ENCODE measurements at regions not wholly inside any gene's neighbourhood (a gene's known extent, or its start where the extent isn't known, plus 50 kb on each side); places are given as distances from the start of the nearest gene placed in this dataset.

DNA sequence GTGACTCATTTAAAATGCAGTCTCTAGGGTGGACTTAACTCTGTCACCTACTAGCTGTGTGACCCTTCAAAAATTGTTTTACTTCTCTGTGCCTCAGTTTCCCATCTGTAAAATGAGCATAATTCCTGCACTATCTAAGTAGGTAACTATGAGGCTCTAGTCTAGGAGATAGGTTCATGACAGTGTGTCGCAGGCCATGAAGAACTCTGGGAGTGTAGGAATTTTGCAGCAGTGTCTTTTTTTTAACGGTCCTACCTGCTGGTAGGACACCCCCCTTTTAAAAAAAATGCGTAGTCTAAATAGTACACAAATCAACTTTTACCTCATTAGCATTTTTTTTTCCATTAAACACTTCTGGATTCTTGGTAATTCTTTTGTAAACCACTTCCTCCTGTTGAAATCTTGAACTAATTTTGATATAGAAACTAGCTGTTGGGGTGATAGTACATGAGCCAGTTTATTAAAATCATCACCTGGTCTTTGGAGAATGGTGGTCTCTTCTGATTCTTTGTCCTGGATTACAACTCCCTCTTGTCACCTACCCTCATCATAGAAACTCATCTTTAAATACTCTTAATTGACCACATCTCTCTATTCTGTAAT is 86.0 kb upstream of the SLC38A2 start:
- no TSS peak for BruUV-seq (replicated peaks)

DNA sequence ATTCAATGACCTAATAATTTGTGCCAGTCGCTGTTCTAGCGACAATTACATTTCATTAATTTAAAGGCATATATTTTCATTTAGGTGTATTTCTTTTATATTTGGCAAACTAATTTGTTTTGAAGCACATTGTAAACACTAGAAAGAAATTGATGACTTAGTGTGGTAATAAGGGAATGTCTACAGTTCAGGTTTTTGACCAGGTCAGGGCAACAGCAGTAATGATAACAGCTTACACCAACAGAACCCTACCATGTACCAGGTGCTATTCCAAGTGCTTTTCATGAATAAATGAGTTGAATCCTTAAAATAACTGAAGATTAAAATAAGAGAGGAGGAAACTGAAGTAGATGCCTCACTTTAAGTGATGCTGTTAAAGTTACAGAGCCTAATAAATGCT is 85.4 kb upstream of the SLC38A2 start:
- CTCF ChIA-PET = no interaction called here
- H3K27ac Mint-ChIP-seq (ENCODE audit: unreplicated experiment) = no peak overlapping the region
- BruUV-seq (replicated peaks) = no TSS peak
- TF ChIP-seq, protein P1, sequence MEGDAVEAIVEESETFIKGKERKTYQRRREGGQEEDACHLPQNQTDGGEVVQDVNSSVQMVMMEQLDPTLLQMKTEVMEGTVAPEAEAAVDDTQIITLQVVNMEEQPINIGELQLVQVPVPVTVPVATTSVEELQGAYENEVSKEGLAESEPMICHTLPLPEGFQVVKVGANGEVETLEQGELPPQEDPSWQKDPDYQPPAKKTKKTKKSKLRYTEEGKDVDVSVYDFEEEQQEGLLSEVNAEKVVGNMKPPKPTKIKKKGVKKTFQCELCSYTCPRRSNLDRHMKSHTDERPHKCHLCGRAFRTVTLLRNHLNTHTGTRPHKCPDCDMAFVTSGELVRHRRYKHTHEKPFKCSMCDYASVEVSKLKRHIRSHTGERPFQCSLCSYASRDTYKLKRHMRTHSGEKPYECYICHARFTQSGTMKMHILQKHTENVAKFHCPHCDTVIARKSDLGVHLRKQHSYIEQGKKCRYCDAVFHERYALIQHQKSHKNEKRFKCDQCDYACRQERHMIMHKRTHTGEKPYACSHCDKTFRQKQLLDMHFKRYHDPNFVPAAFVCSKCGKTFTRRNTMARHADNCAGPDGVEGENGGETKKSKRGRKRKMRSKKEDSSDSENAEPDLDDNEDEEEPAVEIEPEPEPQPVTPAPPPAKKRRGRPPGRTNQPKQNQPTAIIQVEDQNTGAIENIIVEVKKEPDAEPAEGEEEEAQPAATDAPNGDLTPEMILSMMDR (IDR thresholded peaks at IDR 0.05; ENCODE audit: unreplicated experiment) = no peak
- DNase-seq = no peak
- no peak overlapping the region for H3K4me3 Mint-ChIP-seq (ENCODE audit: low read depth, unreplicated experiment)
- H3K9me3 Mint-ChIP-seq (ENCODE audit: low read depth, unreplicated experiment) = no peaks in the 10 kb centered on the region
- H3K36me3 Mint-ChIP-seq (ENCODE audit: insufficient read depth, unreplicated experiment) = peaks cover 7% of the 10 kb centered on the region
- H3K4me1 Mint-ChIP-seq (ENCODE audit: low read depth, unreplicated experiment) = peaks cover 65% of the 10 kb centered on the region
- intact Hi-C loops (cut with micrococcal nuclease; ENCODE audit: unreplicated experiment) = no loop called here
- no peaks in the 10 kb centered on the region for H3K27me3 Mint-ChIP-seq (ENCODE audit: unreplicated experiment)

More for the DNA sequence above, 86.0 kb upstream of the SLC38A2 start:
- intact Hi-C loops (cut with micrococcal nuclease; ENCODE audit: unreplicated experiment) = no loop called here
- TF ChIP-seq, protein P1 (IDR thresholded peaks at IDR 0.05; ENCODE audit: unreplicated experiment) = no peak
- H3K9me3 Mint-ChIP-seq (ENCODE audit: low read depth, unreplicated experiment) = no peaks in the 10 kb centered on the region
- CTCF ChIA-PET = no interaction called here
- H3K4me3 Mint-ChIP-seq (ENCODE audit: low read depth, unreplicated experiment) = no peak overlapping the region
- H3K4me1 Mint-ChIP-seq (ENCODE audit: low read depth, unreplicated experiment) = peaks cover 59% of the 10 kb centered on the region
- H3K27ac Mint-ChIP-seq (ENCODE audit: unreplicated experiment) = peak overlapping the region; percentile 46
- H3K27me3 Mint-ChIP-seq (ENCODE audit: unreplicated experiment) = no peaks in the 10 kb centered on the region
- peaks cover 7% of the 10 kb centered on the region for H3K36me3 Mint-ChIP-seq (ENCODE audit: insufficient read depth, unreplicated experiment)
- no peak for DNase-seq

DNA sequence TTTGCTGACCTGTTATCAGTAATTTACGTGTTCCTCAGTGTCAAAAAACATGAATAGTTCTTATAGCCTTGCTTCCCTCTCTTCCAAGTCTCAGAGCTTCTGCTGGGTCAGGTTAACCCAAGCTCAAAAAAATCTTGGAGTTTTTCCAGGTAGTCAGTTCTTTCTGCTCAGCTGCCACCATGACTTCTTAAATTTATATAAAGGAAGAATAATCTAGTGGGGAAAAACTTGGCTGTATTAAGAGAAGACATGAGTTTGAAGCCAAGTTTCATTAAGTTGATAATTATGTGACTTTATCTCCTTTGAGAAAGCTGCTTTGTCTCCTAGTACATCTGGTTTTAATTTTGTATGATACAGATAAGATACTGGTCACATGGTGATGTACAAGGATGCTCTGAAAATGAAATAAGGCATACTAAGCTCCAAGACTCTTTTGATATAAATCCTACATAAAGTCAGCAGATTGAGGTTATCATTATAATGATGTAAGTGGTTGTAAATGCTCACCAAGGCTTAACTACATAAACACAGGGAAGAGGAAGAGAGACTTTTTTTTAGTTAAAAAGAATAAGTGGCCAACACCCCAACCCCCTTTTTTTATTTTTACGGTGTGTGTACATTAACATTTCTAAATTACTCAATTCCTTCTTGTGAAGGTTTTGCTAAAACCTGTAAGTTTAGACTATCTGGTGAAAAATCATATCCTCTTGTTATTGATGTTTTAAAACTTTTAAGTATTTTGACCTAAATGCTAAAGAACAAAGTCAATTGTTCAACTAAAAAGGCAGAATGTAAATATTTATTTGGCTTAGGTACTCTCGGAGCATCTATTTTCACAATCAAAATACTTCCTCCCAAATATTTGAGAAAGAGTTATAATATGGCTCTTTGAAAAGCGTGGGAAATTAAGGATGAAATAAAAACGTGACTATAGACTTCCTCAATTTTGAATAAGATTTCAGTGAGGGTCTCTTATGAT is 84.1 kb upstream of the SLC38A2 start:
- CTCF ChIA-PET = interaction anchor here (0.8 kb wide), 1 partner anchor 28 kb away, joined by 3 read pairs; no protein-coding TSS in a partner anchor
- Mint-ChIP-seq H3K36me3 (ENCODE audit: insufficient read depth, unreplicated experiment) (peaks cover 7% of the 10 kb centered on the region), H3K4me3 (ENCODE audit: low read depth, unreplicated experiment) (peak overlapping the region; percentile 45), H3K4me1 (ENCODE audit: low read depth, unreplicated experiment) (peaks cover 74% of the 10 kb centered on the region), H3K27me3 (ENCODE audit: unreplicated experiment) (no peaks in the 10 kb centered on the region), H3K9me3 (ENCODE audit: low read depth, unreplicated experiment) (no peaks in the 10 kb centered on the region), H3K27ac (ENCODE audit: unreplicated experiment) (peak overlapping the region; percentile 77)
- DNase-seq = no peak
- intact Hi-C loops (cut with micrococcal nuclease; ENCODE audit: unreplicated experiment) = no loop called here
- TF ChIP-seq, protein P1 (IDR thresholded peaks at IDR 0.05; ENCODE audit: unreplicated experiment) = no peak
- TSS peak; percentile 41 for BruUV-seq (replicated peaks)

DNA sequence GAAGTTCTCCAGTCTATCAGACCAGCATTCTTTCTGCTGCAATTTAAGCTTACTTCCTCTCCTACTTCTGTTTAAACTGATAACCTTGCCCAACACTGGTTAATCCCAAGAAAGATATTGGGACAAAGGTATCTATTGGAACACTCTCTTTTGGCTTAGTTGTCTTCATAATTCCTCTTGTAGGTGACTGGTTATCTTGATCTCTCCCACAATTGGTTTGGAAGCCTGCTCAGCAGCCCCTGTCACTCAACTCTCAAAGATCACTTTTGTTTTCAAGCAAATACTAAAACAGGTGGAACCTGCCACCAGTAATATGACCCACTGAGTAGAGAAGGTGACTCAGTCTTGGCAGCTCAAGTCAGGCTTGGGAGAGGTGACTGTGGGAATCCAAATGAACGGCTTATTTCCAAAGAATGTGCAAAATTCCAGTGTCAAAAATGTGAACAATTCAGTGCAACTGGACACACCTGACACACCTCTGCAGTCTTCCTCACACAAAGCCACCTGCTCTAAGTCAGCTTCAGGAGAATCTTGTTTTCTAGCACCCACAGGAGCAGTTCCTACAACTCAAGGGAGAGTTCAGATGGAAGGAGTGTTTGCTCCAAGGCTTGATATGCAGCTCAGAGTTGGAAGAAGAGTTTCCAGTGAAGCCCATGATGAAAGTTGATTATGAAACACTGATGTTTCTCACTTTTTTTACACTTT is 83.2 kb upstream of the SLC38A2 start:
- H3K27me3 Mint-ChIP-seq (ENCODE audit: unreplicated experiment) = no peaks in the 10 kb centered on the region
- peaks cover 7% of the 10 kb centered on the region for H3K36me3 Mint-ChIP-seq (ENCODE audit: insufficient read depth, unreplicated experiment)
- intact Hi-C loops (cut with micrococcal nuclease; ENCODE audit: unreplicated experiment) = no loop called here
- DNase-seq = peak; percentile 53
- CTCF ChIA-PET = interaction anchor here (0.8 kb wide), 1 partner anchor 29 kb away, joined by 3 read pairs; no protein-coding TSS in a partner anchor
- H3K9me3 Mint-ChIP-seq (ENCODE audit: low read depth, unreplicated experiment) = no peaks in the 10 kb centered on the region
- peaks cover 73% of the 10 kb centered on the region for H3K4me1 Mint-ChIP-seq (ENCODE audit: low read depth, unreplicated experiment)
- H3K27ac Mint-ChIP-seq (ENCODE audit: unreplicated experiment) = peak overlapping the region; percentile 77
- TF ChIP-seq, protein P1 (IDR thresholded peaks at IDR 0.05; ENCODE audit: unreplicated experiment) = no peak
- H3K4me3 Mint-ChIP-seq (ENCODE audit: low read depth, unreplicated experiment) = peak overlapping the region; percentile 45
- no TSS peak for BruUV-seq (replicated peaks)

Data from Calu3 (cell line).